ENCODE measurements at regions not wholly inside any gene's neighbourhood (a gene's known extent, or its start where the extent isn't known, plus 50 kb on each side); places are given as distances from the start of the nearest gene placed in this dataset.
"Not testable (repeated sequence)": the region's sequence is repeated elsewhere in the genome, so short reads cannot be mapped to it uniquely, and the experiment has no call there.

DNA sequence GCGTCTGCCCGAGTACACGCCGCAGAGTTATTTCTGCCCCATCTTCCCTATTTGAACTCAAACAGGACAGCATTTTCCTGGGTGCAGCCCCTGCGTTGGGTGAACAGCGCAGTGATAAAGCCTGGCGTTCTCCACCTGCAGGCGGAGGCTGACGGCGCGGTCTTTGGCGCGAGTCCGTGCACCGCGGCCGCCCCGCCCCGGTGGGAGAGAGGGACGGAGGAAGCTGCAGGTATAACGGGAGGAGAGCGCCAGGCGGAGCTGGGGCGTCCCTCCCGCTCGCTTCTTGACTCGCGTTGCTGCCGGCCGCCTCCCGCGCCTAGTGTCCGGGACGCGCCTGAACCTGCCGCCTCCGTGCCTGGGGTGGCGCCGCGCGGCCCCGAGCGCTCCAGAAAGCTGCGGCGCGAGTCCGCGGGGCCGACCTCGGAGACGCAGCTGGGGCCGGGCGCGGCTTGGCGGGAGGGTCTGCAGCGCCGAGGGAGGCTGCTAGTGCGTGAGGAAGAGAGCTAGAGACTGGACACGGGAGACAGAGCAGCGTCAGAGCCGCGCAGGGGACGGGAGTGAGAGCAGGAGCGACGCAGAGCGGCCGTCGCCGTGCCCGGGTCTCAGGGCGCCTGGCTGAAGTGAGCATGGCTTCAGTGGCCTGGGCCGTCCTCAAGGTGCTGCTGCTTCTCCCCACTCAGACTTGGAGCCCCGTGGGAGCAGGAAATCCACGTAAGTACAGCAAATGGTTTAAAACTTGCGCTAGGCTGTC is 140.7 kb downstream of the SPATA31A7 start:
- DNase-seq: peak; percentile 5

- DNase-seq: not testable (repeated sequence)
These were observed 167.1 kb downstream of the SPATA31A7 start for GRCh38 chr9:61356936-61357335.

GRCh38 chr9:61374390-61374789 is 184.6 kb downstream of the SPATA31A7 start:
- not testable (repeated sequence) for DNase-seq

DNA sequence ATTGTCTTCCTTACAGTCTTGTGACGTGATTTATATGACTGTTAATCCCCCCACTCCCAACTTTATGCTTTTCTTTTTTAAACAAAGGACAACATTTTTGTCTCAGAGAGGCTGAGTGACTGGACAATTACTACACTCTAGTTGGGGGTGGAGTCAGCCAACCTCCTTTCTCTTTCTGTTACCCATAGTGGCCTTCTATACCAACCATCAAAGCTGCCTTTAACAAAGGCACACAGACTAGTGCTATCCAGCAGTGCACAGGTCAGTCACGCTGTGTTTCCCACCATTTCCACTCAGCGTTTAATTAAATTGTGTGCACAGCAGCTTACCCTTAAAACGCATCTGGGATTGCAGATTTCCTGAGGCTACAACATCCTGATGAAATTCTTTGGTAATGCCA is 186.3 kb downstream of the SPATA31A7 start:
- not testable (repeated sequence) for DNase-seq

GRCh38 chr9:61386035-61386815 is 196.4 kb downstream of the SPATA31A7 start:
- not testable (repeated sequence) for DNase-seq

DNA sequence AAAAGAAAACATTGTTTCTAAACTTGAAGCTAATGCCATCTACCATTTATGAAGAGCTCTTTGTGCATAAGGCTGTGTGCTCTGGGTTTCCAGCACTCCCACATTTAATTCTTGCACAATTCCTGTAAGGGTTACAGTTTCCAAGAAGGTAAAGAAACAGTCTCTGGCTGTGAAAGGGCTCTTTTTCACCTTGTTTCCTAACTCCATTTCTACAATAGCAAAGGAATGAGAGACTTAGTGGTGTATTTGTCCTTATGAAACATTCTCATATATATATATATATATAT is 196.9 kb downstream of the SPATA31A7 start:
- not testable (repeated sequence) for DNase-seq

GRCh38 chr9:61402692-61403091 is 212.9 kb downstream of the SPATA31A7 start:
- not testable (repeated sequence) for DNase-seq

- DNase-seq: not testable (repeated sequence)
These were observed 222.2 kb downstream of the SPATA31A7 start for GRCh38 chr9:61411933-61412605.

DNA sequence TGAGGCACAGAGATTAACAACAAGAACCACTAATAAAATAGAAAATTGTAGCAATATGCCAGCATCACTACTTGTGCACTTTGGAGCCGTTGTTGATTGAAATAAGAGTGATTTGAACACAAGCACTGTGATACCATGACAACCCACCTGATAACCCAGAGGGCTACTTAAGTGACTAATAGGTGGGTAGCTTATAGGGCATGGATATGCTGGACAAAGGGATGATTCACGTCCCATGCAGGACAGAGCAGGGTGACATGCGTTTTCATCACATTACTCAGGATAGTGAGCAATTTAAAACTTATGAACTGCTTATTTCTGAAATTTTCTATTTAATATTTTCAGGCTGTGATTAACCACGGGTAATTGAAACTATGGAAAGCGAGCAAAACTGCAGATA is 222.9 kb downstream of the SPATA31A7 start:
- DNase-seq: not testable (repeated sequence)

DNA sequence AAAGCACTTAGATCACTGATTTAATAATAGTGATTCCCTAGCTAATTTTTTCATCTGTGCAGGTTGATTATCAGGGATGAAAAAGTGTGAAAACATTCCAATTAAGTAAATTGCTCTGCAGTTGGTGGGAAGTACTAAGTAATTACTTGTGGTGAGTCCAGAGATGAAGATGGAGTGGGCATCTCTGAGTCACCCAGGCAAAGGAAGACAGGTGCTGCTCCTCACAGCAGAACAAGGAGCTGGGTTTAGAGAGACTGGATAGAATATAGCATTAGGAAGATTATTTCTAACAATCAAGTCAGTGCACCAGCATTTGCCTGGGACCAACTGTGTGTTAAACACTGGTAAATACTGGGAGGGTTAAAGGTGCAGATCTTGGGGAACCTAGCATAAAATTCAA is 228.3 kb downstream of the SPATA31A7 start:
- not testable (repeated sequence) for DNase-seq

DNA sequence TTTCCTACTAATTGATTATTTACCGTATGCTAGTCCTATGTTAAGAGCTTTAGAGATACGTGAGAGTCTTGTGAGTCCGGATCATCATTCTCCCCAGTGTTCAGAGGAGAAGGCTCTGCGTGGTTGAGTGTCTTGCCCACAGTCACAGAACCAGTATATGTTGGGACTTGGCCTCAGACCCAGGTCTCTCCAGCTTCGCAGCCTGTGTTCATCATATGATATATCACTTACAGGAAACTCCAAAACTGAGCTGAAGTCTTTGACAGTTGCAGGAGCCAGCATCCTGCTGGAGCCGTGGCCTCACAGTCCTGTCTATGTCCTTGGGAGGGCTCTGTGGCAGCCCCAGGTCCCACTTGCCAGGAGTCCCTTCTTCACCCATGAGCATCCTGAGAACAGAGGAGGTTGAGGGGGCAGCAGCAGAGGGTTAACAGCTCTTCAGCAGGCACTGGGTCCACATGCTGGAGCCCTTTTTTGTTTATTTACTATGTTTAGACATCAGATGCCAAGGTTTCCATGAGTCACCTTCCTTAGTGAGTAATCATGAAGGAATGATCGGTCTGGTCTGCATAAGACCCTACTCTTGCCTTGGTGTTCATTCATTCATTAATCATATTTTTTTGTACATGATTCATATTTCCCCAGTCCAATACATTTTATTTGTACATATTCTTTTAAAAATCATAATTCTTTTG is 230.6 kb downstream of the SPATA31A7 start:
- DNase-seq: not testable (repeated sequence)

DNA sequence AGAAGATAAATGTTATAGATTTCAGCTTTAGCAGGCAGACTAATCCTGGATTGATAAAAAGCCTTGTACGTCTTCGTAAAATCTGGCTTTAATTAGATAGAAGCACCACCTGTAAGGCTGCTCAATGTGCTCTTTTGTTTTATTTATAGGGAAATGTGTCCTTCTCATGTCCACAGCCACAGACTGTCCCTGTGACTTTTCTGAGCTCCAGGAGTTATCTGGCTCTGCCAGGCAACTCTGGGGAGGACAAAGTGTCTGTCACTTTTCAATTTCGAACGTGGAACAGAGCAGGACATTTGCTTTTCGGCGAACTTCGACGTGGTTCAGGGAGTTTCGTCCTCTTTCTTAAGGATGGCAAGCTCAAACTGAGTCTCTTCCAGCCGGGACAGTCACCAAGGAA is 257.4 kb downstream of the SPATA31A7 start:
- DNase-seq: not testable (repeated sequence)

DNA sequence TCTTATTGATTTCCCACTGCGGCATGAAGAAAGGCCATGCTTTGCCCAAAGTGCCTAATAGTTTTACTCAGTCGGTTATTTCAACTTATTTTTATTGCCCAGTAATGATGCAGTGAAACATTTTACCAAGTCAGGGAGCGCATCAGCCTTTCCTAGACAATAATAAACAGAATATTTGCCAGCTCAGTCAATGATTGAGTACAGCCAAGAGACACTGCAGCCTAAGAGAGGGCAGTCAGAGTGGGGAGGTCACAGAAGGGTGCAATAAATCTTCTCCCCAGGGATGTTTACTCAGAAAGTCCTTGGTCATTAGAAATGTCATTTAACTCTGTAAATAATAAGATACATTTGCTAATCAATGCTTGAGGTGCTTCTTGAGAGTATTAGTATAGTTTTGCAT is 271.0 kb downstream of the SPATA31A7 start:
- not testable (repeated sequence) for DNase-seq

Measured in stimulated activated CD4-positive, alpha-beta T cell treated with anti-CD3 and anti-CD28 coated beads, Interleukin-15, amount 100 ng/mL, for 24 hours (primary cell).